ENCODE measurements at regions not wholly inside any gene's neighbourhood (a gene's known extent, or its start where the extent isn't known, plus 50 kb on each side); places are given as distances from the start of the nearest gene placed in this dataset.

DNA sequence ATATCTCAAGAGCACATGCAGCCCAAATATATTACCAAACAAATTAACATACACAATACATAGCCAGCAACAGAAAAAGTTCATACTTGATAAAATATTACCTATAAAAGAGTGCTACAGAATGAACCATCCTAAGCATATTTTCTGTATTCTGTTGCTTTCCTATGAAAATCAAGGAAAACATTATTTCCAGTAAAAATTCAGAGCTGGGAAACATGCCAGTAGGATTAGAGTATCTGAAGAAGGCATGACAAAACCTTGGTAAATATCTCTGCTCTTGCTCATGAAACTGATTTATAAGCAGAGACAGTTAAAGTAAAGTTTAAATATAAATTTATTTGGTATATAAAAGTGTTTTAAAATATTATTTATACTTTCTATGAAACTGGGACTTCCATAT lies 599.7 kb downstream of the ARAP2 start:
- no peak for DNase-seq

DNA sequence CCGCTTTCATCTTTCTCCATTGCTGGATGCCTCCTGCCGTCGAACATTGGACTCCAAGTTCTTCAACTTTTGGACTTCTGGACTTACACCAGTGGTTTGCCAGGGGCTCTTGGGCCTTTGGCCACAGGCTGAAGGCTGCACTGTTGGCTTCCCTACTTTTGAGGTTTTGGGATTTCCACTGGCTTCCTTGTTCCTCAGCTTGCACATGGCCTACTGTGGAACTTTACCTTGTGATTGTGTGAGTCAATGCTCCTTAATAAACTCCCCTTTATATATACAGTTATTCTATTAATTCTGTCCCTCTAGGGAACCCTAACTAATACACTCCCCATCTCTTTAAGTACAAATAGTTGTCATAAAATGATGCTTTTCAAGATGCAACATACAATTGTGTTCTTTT lies 595.3 kb downstream of the ARAP2 start:
- no peak for DNase-seq

DNA sequence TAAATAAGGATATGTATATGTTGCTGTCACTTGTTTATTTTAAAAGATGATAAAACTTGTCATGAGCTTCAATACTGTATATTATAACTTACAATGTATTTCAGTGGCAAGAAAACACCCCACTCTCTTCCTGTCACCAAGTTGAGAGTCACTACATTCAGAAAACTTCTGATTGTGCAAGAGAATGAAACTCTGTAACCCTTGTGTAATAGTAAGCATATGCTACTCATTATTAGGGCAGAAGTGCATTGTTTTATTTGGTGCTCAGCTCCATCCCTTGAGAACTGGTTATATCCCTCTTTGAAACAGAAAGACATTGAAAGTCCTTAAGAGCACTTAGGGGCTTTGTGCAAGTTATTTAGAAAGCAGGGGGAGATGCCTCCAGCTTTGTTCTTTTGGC lies 594.5 kb downstream of the ARAP2 start:
- DNase-seq: no peak

DNA sequence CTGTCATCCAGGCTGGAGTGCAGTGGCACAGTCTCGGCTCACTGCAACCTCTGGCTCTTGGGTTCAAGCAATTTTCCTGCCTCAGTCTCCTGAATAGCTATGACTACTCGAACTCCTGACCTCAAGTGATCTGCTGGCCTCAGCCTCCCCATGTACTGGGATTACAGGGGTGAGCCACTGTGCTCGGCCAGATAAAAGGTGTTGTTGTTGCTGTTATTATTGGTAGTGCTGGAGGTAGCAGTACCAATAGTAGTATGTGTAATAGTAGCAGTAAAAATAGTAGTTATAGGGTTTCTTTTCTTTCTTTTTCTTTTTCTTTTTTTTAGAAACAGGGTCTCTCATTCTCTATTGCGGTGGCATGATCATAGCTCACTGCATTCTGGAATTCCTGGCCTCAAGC lies 592.1 kb downstream of the ARAP2 start:
- no peak for DNase-seq

DNA sequence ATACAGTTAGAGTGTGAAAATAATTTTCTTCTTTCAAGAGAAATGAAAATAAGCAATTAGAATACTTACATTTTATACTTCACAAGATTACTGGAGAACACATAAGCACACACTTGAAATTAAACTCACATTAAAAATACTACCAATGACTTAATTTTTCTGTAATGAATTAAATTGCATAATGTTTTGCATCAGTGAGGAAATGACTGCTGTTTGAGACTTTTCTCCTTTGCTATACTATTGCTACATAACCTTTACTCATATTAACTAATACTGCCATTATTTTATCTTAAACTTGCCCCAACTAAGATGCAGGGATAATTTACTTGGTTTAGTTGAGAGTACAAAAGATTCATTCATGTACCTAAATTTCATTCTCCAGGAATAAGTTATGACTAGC lies 590.9 kb downstream of the ARAP2 start:
- no peak for DNase-seq

DNA sequence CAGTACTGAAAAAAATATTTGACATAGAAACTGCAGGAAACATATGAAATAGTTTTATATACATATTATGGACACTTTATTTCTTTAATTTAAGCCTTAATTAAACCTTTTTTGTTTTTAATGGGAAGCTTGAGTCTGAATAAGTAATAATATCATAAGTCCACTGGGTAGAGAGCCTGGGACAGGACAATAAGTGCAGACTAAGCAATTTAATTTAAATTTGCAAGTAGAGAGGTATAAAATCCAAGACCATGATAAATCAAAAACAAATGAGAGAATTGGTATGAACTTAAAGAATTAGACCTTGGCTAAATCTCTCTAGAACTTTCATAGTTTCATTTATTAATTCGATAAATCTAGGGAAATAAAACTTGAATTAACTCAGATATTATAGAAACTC lies 571.2 kb downstream of the ARAP2 start:
- no peak for DNase-seq

DNA sequence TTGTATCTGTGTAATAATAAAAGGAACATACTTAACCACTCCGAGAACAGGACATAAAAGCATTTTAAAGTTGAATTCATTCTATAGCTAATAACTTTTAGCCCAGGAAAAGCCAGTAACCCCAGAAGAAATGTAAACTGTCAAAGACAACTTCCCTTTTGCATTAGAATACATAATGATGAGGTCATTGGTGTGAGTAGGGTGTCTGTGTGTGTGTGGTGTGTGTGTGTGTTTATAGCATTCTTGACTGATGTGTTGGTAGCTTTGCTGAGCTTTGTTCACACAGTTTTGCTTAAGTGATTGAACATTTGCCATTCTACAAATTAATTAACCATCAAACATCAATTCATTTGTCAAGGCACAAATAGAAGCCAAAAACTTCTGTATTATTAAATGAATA lies 559.6 kb downstream of the ARAP2 start:
- no peak for DNase-seq

DNA sequence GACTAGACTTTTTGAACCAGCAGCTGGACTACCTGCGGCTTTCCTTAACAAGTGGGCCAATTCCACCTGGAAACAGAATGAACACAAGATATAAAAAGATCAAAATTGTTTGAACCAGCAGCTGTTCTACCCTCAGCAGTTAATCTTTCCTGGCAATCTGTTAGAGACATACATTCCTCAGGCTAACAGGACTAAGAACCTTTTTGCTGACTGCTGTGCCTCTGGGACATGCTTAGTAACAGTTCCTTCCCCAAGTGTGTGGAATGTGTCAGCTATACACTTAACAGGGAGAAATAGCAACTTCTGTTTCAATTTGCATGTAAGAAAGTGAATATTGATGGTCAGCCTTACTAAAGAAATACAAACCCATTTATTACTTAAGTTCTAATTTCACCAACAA lies 554.4 kb downstream of the ARAP2 start:
- no peak for DNase-seq

DNA sequence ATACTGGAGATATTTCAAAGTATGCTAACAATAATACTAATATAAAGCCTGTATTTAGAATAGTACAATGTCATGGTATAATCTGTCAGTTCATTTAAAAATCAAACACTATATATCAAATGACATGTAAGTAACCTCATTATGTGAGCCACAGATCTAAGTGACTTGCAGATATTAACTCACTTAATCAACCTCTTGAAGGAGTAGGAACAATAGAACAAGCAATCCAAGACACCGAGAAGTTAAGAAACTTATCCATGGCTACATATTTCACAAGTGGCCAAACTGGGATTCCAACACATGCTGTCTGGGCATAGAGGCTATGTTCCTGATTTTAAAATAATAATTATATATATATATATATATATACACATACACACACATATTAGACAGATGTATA lies 554.0 kb downstream of the ARAP2 start:
- no peak for DNase-seq

DNA sequence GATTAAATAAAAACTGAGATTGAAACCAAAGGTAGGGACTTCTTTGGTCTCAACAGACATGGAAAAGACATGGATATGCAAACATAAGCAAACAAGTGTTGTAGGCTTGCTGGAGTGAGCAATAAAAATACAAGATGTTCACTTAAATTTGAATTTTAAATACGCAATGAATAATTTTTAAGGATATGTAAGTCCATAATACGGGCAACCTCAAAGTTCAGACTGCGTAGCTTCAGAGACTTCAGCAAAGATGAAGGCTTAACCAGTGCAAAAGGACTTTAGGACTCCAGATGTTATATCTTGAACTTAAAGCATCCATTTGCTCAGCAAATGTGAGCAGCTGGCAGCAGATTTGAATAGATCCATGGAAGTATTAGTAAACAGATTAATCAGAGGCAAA lies 549.3 kb downstream of the ARAP2 start:
- DNase-seq: no peak

DNA sequence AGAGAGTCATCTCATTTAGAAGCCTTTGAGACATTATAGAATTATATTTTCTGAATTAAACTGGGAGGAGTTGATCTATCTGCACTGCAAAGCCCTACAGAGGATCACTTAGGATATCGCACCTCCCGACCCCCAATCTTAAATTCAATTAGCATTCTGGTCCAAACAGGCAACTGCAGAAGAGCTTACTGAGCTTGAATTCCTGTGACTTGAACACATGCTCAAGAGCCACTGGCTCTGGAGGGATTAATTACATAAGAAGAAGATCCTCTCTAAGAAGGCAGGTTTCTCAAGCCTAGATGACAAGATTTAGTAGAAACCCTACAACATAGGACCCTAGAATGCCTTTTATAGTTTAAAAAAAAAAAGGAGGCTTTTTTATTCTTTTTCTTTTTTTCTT lies 548.9 kb downstream of the ARAP2 start:
- DNase-seq: no peak

DNA sequence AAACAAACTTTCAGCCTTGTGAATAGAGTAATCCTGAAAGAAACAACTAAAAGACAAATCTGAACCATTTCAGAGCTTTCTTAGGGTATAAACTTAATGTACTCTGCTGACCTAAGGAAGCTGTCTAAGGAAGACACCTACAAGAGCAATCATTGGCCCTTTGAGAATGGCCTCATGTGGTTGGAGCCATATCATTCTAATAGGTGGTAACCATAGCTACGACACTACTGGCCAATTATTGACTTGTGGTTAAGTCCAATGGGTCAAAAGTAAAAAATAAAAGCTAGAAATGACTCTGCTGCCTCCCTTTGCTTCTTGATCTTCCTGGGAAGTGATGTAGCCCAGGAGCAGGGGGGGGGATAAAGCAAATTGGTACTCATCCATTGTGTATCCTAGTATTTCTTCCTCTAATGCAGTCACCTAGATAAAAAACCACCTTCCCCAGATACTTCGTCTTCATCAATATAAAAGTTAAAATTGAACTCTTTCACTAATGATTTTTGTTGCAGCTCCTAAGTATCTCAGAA lies 547.0 kb downstream of the ARAP2 start:
- no peak for DNase-seq

DNA sequence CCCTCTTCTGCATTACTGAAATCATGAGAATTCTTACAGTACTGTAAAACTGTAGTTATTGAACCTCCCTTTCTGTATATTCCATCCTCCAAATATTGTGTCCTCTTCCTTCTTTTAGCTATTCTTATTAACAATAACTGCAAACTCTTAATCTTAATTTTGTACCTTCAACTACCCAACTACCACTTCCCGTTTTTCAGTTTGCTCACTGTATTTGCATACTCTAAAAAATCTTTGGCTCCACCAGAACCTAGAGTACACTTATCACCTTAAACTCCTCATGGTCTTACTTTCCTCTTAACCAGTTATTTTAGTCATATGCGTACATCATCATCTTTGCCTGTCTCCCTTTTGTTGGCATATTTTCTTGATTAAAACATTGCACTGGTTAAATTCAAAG lies 543.7 kb downstream of the ARAP2 start:
- no peak for DNase-seq

DNA sequence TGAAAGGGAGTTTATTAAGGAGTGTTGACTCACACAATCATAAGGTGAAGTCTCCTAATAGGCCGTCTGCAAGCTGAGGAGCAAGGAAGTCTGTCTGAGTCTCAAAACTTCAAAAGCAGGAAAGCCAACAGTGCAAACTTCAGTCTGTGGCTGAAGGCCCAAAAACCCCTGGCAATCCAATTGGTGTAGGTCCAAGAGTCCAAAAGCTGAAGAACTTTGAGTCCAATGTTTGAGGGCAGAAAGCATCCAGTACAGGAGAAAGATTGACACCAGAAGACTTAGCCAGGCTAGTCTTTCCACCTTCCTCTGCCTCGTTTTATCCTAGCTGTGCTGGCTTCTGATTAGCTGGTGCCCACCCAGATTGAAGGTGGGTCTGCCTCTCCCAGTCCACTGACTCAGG lies 535.2 kb downstream of the ARAP2 start:
- DNase-seq: no peak

DNA sequence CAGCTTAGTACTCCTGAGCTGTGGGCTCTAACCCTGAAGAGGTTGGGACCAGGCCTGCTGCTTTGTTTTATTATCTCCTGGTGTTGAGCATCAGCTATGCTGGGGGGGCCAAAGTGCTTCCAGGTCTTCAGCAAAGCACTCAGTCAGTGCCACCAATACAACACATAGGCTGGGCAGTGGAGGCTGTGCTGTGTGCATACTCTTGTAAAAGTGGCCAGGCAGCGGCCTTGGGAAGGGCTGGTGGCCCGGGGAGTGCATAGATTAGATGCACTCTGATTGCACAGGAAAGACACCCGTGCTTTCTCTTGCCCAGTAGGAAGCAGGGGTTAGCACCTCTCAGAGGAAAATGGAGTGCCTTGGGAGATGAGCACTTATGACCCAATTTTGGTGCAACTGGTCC lies 534.0 kb downstream of the ARAP2 start:
- no peak for DNase-seq

DNA sequence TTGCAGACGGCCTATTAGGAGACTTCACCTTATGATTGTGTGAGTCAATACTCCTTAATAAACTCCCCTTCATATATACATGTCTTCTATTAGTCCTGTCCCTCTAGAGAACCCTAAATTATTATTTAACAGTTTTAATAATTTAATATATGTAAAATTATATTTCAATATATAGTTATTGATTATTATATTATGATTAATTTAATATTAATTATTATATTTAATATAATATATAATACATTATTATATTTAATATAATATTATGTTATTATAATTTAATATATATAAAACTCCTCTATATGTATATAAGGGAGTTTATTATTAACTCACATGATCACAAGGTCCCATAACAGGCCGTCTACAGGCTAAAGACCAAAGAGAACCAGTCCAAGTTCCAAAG lies 533.2 kb downstream of the ARAP2 start:
- no peak for DNase-seq

DNA sequence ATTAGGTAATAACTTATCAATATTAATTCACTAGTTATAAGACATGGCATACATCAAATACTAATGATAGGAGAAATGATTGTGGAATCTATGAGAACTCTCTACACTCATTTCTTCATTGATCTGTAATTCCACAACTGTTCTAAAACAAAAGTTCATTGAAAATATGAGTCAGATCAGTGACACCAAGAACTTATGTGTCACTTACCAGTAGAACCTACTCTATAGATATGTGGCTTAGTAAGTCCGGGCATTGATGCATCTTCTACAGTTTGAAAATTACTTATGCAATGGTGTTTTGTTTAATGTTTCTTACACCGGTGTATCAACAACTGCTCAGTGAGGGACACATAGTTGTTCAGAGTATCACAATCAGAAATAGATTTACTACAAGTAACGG lies 520.3 kb downstream of the ARAP2 start:
- no peak for DNase-seq

DNA sequence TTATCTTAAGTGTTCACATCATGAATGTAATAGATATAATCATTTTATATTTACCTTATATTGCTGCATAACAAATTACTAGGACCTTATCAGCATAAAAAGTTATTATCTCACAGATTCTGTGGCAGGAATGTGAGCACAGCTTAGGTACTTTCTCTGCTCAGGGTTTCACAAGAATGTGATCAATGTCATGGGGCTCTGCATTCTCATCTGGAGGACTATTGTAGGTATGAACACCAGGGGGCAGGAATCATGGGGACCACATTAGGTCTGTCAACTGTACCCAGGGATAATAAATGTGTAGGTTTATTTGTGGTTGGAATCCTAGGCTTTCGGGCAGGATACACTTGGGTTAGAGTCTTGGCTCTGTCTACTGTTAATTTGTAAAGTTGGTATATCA lies 519.2 kb downstream of the ARAP2 start:
- DNase-seq: no peak

DNA sequence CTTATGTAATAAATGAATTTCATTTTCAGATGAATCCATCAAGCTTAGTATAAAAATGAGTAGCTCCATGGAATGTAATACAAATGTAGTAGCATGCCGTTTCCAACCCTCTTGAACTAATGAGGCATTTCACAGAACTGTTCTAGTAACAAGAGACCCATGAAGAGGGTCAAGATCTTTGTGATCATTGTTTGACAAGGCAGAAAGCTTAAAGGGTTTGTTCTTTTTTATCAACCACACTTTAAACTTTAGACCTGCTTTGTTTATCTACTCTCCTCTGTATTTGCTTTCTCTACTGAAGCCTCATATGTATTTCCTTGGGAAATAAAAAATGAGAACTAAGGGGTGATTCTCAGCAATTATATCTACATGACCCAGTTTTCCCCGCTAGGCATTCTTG lies 513.9 kb downstream of the ARAP2 start:
- DNase-seq: no peak

DNA sequence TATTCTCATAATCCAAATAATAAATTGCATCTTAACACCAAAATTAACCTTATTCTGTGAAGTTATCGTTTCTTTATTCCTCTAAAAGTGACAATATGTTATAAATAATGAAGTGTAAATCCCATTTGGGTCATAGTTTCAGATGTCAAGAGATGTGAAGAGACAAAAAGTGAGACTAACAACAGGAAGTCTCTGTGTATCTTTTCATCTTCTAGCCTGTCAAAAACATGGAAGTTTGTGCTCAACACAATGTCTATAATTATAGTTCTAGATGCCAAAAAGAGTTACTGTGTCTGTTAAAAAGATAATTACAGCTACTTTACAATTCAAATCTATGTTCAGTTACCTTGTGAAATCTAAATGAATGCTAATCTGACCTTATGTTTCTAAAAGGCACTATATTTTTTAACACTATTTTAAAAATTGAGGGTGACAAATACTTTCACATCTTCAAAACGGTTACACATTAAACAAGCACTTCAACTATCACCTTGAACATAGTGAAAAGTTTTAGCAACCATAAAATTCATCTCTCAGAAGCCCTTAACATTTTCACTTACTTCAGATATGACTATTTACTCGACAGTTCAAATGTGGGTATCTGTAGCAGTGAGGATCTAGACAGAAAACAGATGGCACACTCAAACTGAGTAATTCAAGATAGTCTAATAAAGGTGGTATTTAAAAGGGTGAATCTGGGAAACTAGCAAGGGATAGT lies 509.8 kb downstream of the ARAP2 start:
- DNase-seq: no peak

DNA sequence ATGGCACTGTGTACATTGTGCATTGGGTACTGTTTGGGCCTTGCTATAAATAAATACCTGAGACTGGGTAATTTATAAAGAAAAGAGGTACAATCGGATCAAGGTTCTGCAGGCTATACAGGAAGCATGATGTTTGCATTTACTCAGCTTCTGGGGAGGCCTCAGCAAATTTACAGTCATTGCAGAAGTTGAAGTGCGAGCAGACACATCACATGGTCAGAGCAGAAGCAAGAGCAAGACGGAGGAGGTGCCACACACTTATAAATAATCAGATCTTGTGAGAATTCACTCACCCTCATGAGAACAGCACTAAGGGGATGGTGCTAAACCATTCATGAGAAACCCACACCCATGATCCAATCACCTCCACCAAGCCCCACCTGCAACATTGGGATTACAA lies 505.0 kb downstream of the ARAP2 start:
- DNase-seq: no peak

DNA sequence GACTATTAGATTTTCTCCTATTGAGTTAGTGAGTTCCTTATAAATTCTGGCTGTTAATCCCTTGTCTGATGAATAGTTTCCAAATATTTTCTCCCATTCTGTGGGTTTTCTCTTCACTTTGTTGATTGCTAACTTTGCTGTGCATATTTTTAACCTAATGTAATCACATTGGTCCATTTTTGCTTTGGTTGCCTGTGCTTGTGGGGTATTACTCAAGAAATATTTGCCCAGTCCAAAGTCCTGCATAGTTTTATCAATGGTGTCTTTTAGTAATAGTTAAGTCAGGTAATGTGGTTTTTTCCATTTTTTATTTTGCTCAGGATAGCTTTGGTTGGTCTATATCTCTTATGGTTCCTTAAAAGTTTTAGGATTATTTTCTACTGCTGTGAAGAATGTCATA lies 490.3 kb downstream of the ARAP2 start:
- no peak for DNase-seq

DNA sequence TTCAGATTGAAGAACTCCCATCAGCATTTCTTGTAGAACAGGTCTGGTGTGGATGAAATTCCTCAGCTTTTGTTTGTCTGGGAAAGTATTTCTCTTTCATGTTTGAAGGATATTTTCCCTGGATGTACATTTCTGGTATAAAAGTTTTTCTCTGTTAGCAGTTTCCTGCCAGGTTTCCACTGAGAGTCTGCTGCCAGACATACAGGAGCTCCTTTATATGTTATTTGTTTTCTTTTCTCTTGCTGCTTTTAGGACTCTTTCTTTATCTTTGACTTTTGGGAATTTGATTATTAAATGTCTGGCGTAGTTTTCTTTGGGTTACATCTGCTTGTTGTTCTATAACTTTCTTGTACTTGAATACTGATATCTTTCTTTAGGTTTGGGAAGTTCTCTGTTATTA lies 486.5 kb downstream of the ARAP2 start:
- DNase-seq: no peak

DNA sequence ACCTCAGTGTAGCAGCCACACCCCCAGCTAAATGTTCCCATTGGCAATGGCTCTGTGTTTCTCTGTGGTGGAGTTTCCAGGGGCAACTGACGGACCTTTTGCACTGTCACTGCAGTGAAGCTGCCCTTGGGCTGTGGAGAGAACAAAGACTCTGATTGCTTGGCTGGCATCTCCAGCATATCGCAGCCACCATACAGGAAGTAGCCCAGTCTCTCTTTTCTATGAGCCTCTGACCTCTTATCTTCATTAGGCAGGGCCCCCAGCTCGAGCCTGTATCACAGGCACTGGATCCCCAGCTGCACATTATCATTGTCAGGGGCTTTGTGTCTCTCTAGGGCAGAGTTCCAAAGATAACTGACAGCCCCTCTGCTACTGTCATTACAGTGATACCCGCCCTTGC lies 483.5 kb downstream of the ARAP2 start:
- no peak for DNase-seq

DNA sequence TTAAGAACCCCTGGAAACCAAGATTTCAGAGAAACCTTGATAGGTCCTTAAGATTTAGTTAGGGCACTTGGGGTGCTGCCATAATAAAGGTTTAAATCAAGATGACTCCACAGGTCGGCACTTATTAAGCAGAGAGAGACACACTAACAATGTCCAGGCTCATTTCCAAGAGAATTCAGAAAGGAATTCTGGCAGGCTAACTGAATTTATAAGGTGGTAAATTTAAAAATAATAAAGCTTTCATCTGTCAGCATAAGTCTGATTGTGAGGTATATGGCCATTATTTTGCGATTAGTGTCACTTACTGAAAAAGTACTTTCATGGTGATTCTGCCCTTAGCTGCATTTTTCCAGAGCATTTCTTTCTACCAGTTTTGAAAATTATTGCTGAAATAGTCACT lies 472.7 kb downstream of the ARAP2 start:
- DNase-seq: no peak

DNA sequence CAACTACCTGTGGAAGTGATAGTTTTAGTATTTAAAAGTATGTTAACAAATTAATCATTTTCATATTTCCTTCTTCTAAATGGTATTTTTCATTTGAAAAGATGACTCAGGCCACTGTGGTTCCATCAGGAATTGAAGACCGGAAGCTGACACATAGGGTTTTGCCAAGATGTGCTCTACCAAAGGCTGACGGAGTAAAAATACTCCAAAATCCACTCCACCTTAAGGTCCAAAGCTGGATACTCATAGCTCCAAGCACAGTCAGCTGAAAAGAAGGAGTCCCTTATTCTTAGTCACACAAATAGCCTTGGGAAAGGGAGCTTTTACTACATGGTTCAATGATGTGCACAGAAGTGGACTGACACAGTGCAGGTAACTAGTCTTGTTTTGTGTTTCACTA lies 472.0 kb downstream of the ARAP2 start:
- no peak for DNase-seq

All from NCI-H1048 (cell line).